ENCODE measurements at regions not wholly inside any gene's neighbourhood (a gene's known extent, or its start where the extent isn't known, plus 50 kb on each side); places are given as distances from the start of the nearest gene placed in this dataset.

DNA sequence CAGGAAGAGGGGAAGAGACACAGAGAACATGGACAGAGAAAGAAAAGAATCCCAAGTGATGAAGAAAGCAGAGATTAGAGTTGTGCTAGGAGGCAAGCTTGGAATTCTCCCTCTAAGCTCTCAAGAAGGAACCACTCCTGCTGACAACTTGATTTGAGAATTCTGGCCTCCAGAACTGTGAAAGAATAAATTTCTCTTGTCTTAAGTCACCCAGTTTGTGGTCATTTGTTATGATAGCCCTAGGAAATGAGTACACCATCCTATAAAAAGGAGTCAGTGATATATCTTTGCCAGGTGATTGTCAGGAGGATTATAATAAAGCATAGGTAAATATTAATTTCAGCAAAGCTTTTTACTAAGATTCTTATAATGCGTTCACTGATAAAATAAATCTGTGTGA is 82.7 kb upstream of the TFEC start:
- no peak overlapping the region for H3K27ac ChIP-seq (ENCODE audit: low read depth in 1 of 2, low read length in 2 of 2)
- intact Hi-C loops (cut with micrococcal nuclease) = no loop called here
- Mint-ChIP-seq H3K4me1 (peaks cover 14% of the 10 kb centered on the region), H3K27ac (no peak overlapping the region), H3K27me3 (ENCODE audit: low read depth in 3 of 3) (no peaks in the 10 kb centered on the region), H3K9me3 (peaks cover 0 to 4% (median 0%) of the 10 kb centered on the region in 7 donors), H3K4me3 (no peak overlapping the region), H3K36me3 (no peaks in the 10 kb centered on the region)
- H3K9ac ChIP-seq (ENCODE audit: insufficient read depth, low read length, poor library complexity, severe bottlenecking) = no peak overlapping the region
- H2AFZ ChIP-seq (ENCODE audit: insufficient read depth, low read depth, low read length, poor library complexity, severe bottlenecking) = no peak overlapping the region
- H3K4me1 ChIP-seq (ENCODE audit: control insufficient read depth in 1 of 2, insufficient read depth in 2 of 2, low read length in 2 of 2) = no peaks in the 10 kb centered on the region
- TF ChIP-seq CTCF (IDR thresholded peaks at IDR 0.05) = no peak
- DNase-seq = no peak
- no peaks in the 10 kb centered on the region for H3K9me3 ChIP-seq (replicated peaks in 1 of 2; ENCODE audit: control insufficient read depth in 1 of 2, insufficient read depth in 1 of 2, low read length in 2 of 2)
- no peaks in the 10 kb centered on the region for H3K79me2 ChIP-seq (ENCODE audit: insufficient read depth, low read length)
- H3K4me3 ChIP-seq (replicated peaks in 1 of 3; ENCODE audit: low read depth in 2 of 3, low read length in 3 of 3) = no peak overlapping the region
- no peaks in the 10 kb centered on the region for H3K36me3 ChIP-seq (replicated peaks in 1 of 2; ENCODE audit: control insufficient read depth in 1 of 2, insufficient read depth in 2 of 2, low read length in 2 of 2)
- WGBS (ENCODE audit: insufficient coverage) = no CpG with 5 or more reads among the region's 1 CpG
- no peak overlapping the region for H3K4me2 ChIP-seq (replicated peaks; ENCODE audit: extremely low read depth, low read length, poor library complexity, severe bottlenecking)
- no peaks in the 10 kb centered on the region for H3K27me3 ChIP-seq (ENCODE audit: control insufficient read depth in 2 of 2, insufficient read depth in 2 of 2, low read length in 2 of 2)
- H4K20me1 ChIP-seq (ENCODE audit: insufficient read depth, low read length) = no peaks in the 10 kb centered on the region

- peaks cover 4% of the 10 kb centered on the region for H3K4me1 Mint-ChIP-seq
- no peaks in the 10 kb centered on the region for H3K27me3 Mint-ChIP-seq (ENCODE audit: low read depth in 3 of 3)
- intact Hi-C loops (cut with micrococcal nuclease) = no loop called here
- no peak overlapping the region for H3K9ac ChIP-seq (ENCODE audit: insufficient read depth, low read length, poor library complexity, severe bottlenecking)
- peaks cover 0 to 4% of the 10 kb centered on the region in 2 donors for H3K4me1 ChIP-seq (ENCODE audit: control insufficient read depth in 1 of 2, insufficient read depth in 2 of 2, low read length in 2 of 2)
- no peak overlapping the region for H3K4me2 ChIP-seq (replicated peaks; ENCODE audit: extremely low read depth, low read length, poor library complexity, severe bottlenecking)
- no peaks in the 10 kb centered on the region for H3K36me3 Mint-ChIP-seq
- no peak overlapping the region for H3K27ac Mint-ChIP-seq
- H3K9me3 ChIP-seq (replicated peaks in 1 of 2; ENCODE audit: control insufficient read depth in 1 of 2, insufficient read depth in 1 of 2, low read length in 2 of 2) = no peaks in the 10 kb centered on the region
- no peak overlapping the region for H3K4me3 Mint-ChIP-seq
- TF ChIP-seq CTCF (IDR thresholded peaks at IDR 0.05) = no peak
- no peaks in the 10 kb centered on the region for H3K79me2 ChIP-seq (ENCODE audit: insufficient read depth, low read length)
- no peaks in the 10 kb centered on the region for H4K20me1 ChIP-seq (ENCODE audit: insufficient read depth, low read length)
- no peaks in the 10 kb centered on the region for H3K9me3 Mint-ChIP-seq
- H3K27ac ChIP-seq (ENCODE audit: low read depth in 1 of 2, low read length in 2 of 2) = no peak overlapping the region
- H3K27me3 ChIP-seq (ENCODE audit: control insufficient read depth in 2 of 2, insufficient read depth in 2 of 2, low read length in 2 of 2) = no peaks in the 10 kb centered on the region
- H3K4me3 ChIP-seq (replicated peaks in 1 of 3; ENCODE audit: low read depth in 2 of 3, low read length in 3 of 3) = no peak overlapping the region
- DNase-seq = no peak
- no peaks in the 10 kb centered on the region for H3K36me3 ChIP-seq (replicated peaks in 1 of 2; ENCODE audit: control insufficient read depth in 1 of 2, insufficient read depth in 2 of 2, low read length in 2 of 2)
- H2AFZ ChIP-seq (ENCODE audit: insufficient read depth, low read depth, low read length, poor library complexity, severe bottlenecking) = no peak overlapping the region
Measured at GRCh38 chr7:116120839-116121238, 89.5 kb upstream of the TES start.
